Tibial artery (tissue), 4 donors: ENCODE measurements at regions not wholly inside any gene's neighbourhood (a gene's known extent, or its start where the extent isn't known, plus 50 kb on each side); places are given as distances from the start of the nearest gene placed in this dataset.

ENCODE experiments used
- DNase-seq, 2 donors: peaks; one replicate each; pipeline ENCODE4 v3.0.0-alpha.2; 2019
- H3K27ac ChIP-seq, 2 donors: fragments of 200-600 bp; sonication (generic) in 1 of 2; 1 replicate in 1 of 2; 2 replicates in 1 of 2; pipeline ENCODE4 v1.5.1; 2018 to 2019; ENCODE audit warnings: mild to moderate bottlenecking in 1 of 2
- H3K27me3 ChIP-seq, 2 donors: fragments of 200-600 bp; sonication (generic) in 1 of 2; one replicate each; pipeline versions ENCODE4 v1.5.1 to v1.6.0; 2016 to 2019
- H3K36me3 ChIP-seq, 3 donors: fragments of 200-600 bp; sonication (generic) in 2 of 3; one replicate each; pipeline ENCODE4 v1.5.1; 2016 to 2019; ENCODE audit warnings: mild to moderate bottlenecking in 2 of 3
- H3K4me1 ChIP-seq, 4 donors: fragments of 200-600 bp; sonication (generic) in 2 of 4; 1 replicate in 3 of 4; 2 replicates in 1 of 4; pipeline ENCODE4 v1.5.1; 2016 to 2019
- H3K4me3 ChIP-seq, 2 donors: fragments of 200-600 bp; sonication (generic) in 1 of 2; 1 replicate in 1 of 2; 2 replicates in 1 of 2; pipeline ENCODE4 v1.5.1; 2018 to 2019; ENCODE audit warnings: mild to moderate bottlenecking in 2 of 2
- H3K9me3 ChIP-seq, 3 donors: fragments of 200-600 bp; sonication (generic) in 1 of 3; one replicate each; pipeline ENCODE4 v1.5.1; 2016 to 2019
- CTCF ChIP-seq, 2 experiments: fragments of 200-600 bp in 1 of 2; fragments of 450-650 bp in 1 of 2; IDR thresholded peaks; one replicate each; pipeline ENCODE4 v1.5.1; 2017 to 2019; ENCODE audit warnings: antibody characterized with exemption in 2 of 2, mild to moderate bottlenecking in 1 of 2, moderate library complexity in 1 of 2
- intact Hi-C: fragments of 100-400 bp; cut with DNase I; formaldehyde crosslinking; loops from one replicate; pipeline ENCODE4 v1.15.0; 2023; ENCODE audit warnings: low total_unique reads

GRCh38 chr16:48086422-48086821 is 69.4 kb downstream of the ABCC12 start:
- no peak for TF ChIP-seq CTCF (IDR thresholded peaks at IDR 0.05)
- DNase-seq = no peak
- Histone ChIP-seq H3K4me1 (no peaks in the 10 kb centered on the region), H3K27ac (no peak overlapping the region), H3K4me3 (no peak overlapping the region), H3K36me3 (no peaks in the 10 kb centered on the region), H3K27me3 (peaks cover 0 to 10% of the 10 kb centered on the region in 2 donors), H3K9me3 (no peaks in the 10 kb centered on the region)
- intact Hi-C loops = no loop called here

GRCh38 chr16:48085729-48086128 is 70.1 kb downstream of the ABCC12 start:
- Histone ChIP-seq H3K4me1 (no peaks in the 10 kb centered on the region), H3K36me3 (no peaks in the 10 kb centered on the region), H3K27ac (no peak overlapping the region), H3K4me3 (no peak overlapping the region), H3K27me3 (peaks cover 0 to 8% of the 10 kb centered on the region in 2 donors), H3K9me3 (no peaks in the 10 kb centered on the region)
- no peak for TF ChIP-seq CTCF (IDR thresholded peaks at IDR 0.05)
- intact Hi-C loops = no loop called here
- no peak for DNase-seq

GRCh38 chr16:48084826-48085225 is 71.0 kb downstream of the ABCC12 start:
- Histone ChIP-seq H3K4me3 (no peak overlapping the region), H3K9me3 (no peaks in the 10 kb centered on the region), H3K27me3 (peaks cover 0 to 8% of the 10 kb centered on the region in 2 donors), H3K36me3 (no peaks in the 10 kb centered on the region), H3K4me1 (no peaks in the 10 kb centered on the region), H3K27ac (no peak overlapping the region)
- intact Hi-C loops = no loop called here
- DNase-seq = no peak
- no peak for TF ChIP-seq CTCF (IDR thresholded peaks at IDR 0.05)

GRCh38 chr16:48082516-48082915 is 73.3 kb downstream of the ABCC12 start:
- Histone ChIP-seq H3K36me3 (no peaks in the 10 kb centered on the region), H3K27ac (no peak overlapping the region), H3K27me3 (peaks cover 0 to 8% of the 10 kb centered on the region in 2 donors), H3K9me3 (no peaks in the 10 kb centered on the region), H3K4me1 (no peaks in the 10 kb centered on the region), H3K4me3 (no peak overlapping the region)
- intact Hi-C loops = no loop called here
- no peak for DNase-seq
- no peak for TF ChIP-seq CTCF (IDR thresholded peaks at IDR 0.05)

- Histone ChIP-seq H3K36me3 (no peaks in the 10 kb centered on the region), H3K4me1 (no peaks in the 10 kb centered on the region), H3K27me3 (peaks cover 0 to 8% of the 10 kb centered on the region in 2 donors), H3K9me3 (no peaks in the 10 kb centered on the region), H3K27ac (no peak overlapping the region), H3K4me3 (no peak overlapping the region)
- TF ChIP-seq CTCF (IDR thresholded peaks at IDR 0.05) = no peak
- no peak for DNase-seq
- intact Hi-C loops = no loop called here
These were observed 74.1 kb downstream of the ABCC12 start for GRCh38 chr16:48081656-48082055.

- no peak overlapping the region for H3K27ac ChIP-seq
- no peaks in the 10 kb centered on the region for H3K36me3 ChIP-seq
- no peak for TF ChIP-seq CTCF (IDR thresholded peaks at IDR 0.05)
- peaks cover 0 to 1% of the 10 kb centered on the region in 2 donors for H3K27me3 ChIP-seq
- no peaks in the 10 kb centered on the region for H3K4me1 ChIP-seq
- no peak overlapping the region for H3K4me3 ChIP-seq
- H3K9me3 ChIP-seq = no peaks in the 10 kb centered on the region
- DNase-seq = no peak
- intact Hi-C loops = no loop called here
These were observed 79.3 kb downstream of the ABCC12 start for GRCh38 chr16:48076455-48077012.
